Mammary epithelial cell (primary cell): ENCODE measurements at regions not wholly inside any gene's neighbourhood (a gene's known extent, or its start where the extent isn't known, plus 50 kb on each side); places are given as distances from the start of the nearest gene placed in this dataset.

Source experiments
- EZH2 ChIP-seq: IDR thresholded peaks from 2 replicates; pipeline ENCODE4 v1.6.1; 2012; ENCODE audit warnings: low read length, inconsistent platforms, borderline replicate concordance
- TF ChIP-seq, protein P1 (sequence below), 2 donors: IDR thresholded peaks in 1 of 2; conservative IDR thresholded peaks in 1 of 2; 2 replicates each; pipeline ENCODE4 v1.5.1; 2011 to 2012; ENCODE audit warnings: inconsistent platforms in 2 of 2, low read length in 2 of 2, mild to moderate bottlenecking in 2 of 2, control low read depth in 1 of 2, low read depth in 1 of 2; ENCODE audit not compliant: insufficient read depth in 1 of 2; ENCODE audit errors: extremely low read depth in 1 of 2

DNA sequence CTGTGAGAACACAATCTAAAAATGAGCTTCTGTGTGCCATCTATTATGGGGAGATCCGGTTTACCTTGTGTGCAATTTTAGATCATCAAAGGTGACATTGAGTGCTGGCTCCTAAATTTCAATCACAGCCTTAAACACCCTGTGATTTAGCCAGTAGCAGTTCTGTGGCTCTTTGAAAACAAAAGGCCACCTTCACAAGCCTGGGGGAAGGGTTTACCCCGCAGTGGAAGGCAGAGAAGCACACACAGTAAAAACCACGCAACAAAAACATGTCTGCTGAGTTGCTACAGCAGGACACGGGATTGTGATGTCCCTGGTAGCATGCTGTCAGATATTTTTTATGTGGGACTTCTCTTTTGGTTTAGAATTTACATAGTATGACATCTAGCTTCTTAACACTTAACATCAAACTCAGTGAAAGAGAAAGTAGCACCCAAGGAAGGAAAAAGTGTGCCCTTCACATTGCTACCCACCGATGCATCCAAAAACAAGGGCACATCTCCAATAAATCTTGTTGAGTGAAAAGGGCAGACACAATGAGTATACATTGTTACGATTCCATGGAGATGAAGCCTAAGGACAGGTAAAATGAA is 56.1 kb upstream of the RNF152 start:
- TF ChIP-seq, protein P1, sequence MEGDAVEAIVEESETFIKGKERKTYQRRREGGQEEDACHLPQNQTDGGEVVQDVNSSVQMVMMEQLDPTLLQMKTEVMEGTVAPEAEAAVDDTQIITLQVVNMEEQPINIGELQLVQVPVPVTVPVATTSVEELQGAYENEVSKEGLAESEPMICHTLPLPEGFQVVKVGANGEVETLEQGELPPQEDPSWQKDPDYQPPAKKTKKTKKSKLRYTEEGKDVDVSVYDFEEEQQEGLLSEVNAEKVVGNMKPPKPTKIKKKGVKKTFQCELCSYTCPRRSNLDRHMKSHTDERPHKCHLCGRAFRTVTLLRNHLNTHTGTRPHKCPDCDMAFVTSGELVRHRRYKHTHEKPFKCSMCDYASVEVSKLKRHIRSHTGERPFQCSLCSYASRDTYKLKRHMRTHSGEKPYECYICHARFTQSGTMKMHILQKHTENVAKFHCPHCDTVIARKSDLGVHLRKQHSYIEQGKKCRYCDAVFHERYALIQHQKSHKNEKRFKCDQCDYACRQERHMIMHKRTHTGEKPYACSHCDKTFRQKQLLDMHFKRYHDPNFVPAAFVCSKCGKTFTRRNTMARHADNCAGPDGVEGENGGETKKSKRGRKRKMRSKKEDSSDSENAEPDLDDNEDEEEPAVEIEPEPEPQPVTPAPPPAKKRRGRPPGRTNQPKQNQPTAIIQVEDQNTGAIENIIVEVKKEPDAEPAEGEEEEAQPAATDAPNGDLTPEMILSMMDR (conservative IDR thresholded peaks at IDR 0.05 in 1 of 2, IDR thresholded peaks at IDR 0.05 in 1 of 2; ENCODE audit: extremely low read depth in 1 of 2, insufficient read depth in 1 of 2, low read depth in 1 of 2, low read length in 2 of 2), result no peak
- no peak for TF ChIP-seq EZH2
